Caco-2 (cell line): ENCODE measurements at regions not wholly inside any gene's neighbourhood (a gene's known extent, or its start where the extent isn't known, plus 50 kb on each side); places are given as distances from the start of the nearest gene placed in this dataset.

Experiments used
- BruUV-seq: library from RNA; stranded (reverse); fragments of 400-500 nt; replicated peaks from 2 replicates; lab custom pipeline; 2021; lab: Mats Ljungman, UMichigan
- CTCF ChIA-PET: fragments of 300-600 bp; sonication (Branson Sonifier 250); formaldehyde crosslinking; loops from one replicate; lab custom pipeline; 2022; ENCODE audit warnings: antibody characterized with exemption; lab: Charles Lee
- POLR2A ChIA-PET: fragments of 300-600 bp; sonication (Branson Sonifier 250); formaldehyde crosslinking; loops from one replicate; lab custom pipeline; 2022; ENCODE audit warnings: antibody characterized with exemption; lab: Charles Lee
- DNase-seq, 2 experiments: peaks; one replicate each; pipeline versions ENCODE4 v3.0.0 to v3.0.0-alpha.2; 2020 to 2022
- H3K27me3 ChIP-seq: replicated peaks from 2 replicates; pipeline ENCODE4 v1.6.0; 2011; ENCODE audit warnings: low read length; ENCODE audit not compliant: control insufficient read depth, insufficient read depth
- H3K36me3 ChIP-seq: 2 replicates; pipeline ENCODE4 v1.5.1; 2011; ENCODE audit warnings: low read length; ENCODE audit not compliant: control insufficient read depth, insufficient read depth
- H3K4me1 ChIP-seq: fragments of 250-450 bp; sonication (Bioruptor Pico); 2 replicates; pipeline ENCODE4 v1.5.1; 2020; ENCODE audit warnings: mild to moderate bottlenecking
- H3K4me3 ChIP-seq: 2 replicates; pipeline ENCODE4 v1.5.1; 2011; ENCODE audit warnings: low read depth, mild to moderate bottlenecking, control low read depth, low read length
- H3K9me3 ChIP-seq: fragments of 250-450 bp; sonication (Bioruptor Pico); 2 replicates; pipeline ENCODE4 v1.5.1; 2020; ENCODE audit warnings: mild to moderate bottlenecking, moderate library complexity
- H3K27ac Mint-ChIP-seq: one replicate; pipeline ENCODE4 v1.8.0; 2022; ENCODE audit warnings: mixed read lengths; ENCODE audit not compliant: unreplicated experiment
- H3K27me3 Mint-ChIP-seq: one replicate; pipeline ENCODE4 v1.8.0; 2022; ENCODE audit warnings: mixed read lengths; ENCODE audit not compliant: insufficient read depth, unreplicated experiment
- H3K36me3 Mint-ChIP-seq: one replicate; pipeline ENCODE4 v1.8.0; 2022; ENCODE audit warnings: mild to moderate bottlenecking, mixed read lengths; ENCODE audit not compliant: insufficient read depth, unreplicated experiment
- H3K4me1 Mint-ChIP-seq: one replicate; pipeline ENCODE4 v1.8.0; 2022; ENCODE audit warnings: low read depth, mixed read lengths; ENCODE audit not compliant: unreplicated experiment
- H3K4me3 Mint-ChIP-seq: one replicate; pipeline ENCODE4 v1.8.0; 2022; ENCODE audit warnings: mild to moderate bottlenecking, moderate library complexity, mixed read lengths; ENCODE audit not compliant: unreplicated experiment
- H3K9me3 Mint-ChIP-seq: one replicate; pipeline ENCODE4 v1.8.0; 2022; ENCODE audit warnings: mixed read lengths; ENCODE audit not compliant: unreplicated experiment
- intact Hi-C: fragments of 100-400 bp; cut with micrococcal nuclease; formaldehyde crosslinking; loops from one replicate; pipeline ENCODE4 v1.10.0; 2022; ENCODE audit not compliant: unreplicated experiment
- TF ChIP-seq, protein P1 (sequence below), 2 experiments: fragments of 200-600 bp in 1 of 2; IDR thresholded peaks; 1 replicate in 1 of 2; 2 replicates in 1 of 2; pipeline versions ENCODE4 v1.5.1 to v1.8.0; 2011 to 2022; ENCODE audit warnings: antibody characterized with exemption in 1 of 2, control low read depth in 1 of 2, inconsistent platforms in 1 of 2, low read depth in 1 of 2, low read length in 1 of 2, mild to moderate bottlenecking in 1 of 2, moderate library complexity in 1 of 2; ENCODE audit not compliant: insufficient read depth in 1 of 2, severe bottlenecking in 1 of 2, unreplicated experiment in 1 of 2

DNA sequence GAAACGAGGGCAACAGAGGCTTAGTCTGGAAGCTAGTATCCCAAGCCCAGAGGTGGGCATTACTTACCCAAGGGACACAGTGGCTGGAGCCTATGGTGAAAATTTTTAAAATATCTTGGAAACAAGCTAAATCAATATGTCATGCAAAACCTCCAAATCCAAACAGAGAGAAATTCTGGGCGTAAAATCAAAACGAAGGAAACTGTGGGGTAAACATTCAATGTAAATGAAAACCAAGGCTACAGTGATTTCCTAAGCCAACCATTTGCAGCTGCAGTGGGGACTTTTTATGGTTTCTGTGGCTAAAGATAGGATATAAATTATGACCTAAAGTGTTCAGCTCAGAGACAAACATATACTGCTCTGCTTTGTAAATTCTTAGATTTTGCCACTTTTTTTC, 507.7 kb upstream of the DIAPH2 start:
- no peak for DNase-seq
- peaks cover 7% of the 10 kb centered on the region for H3K9me3 Mint-ChIP-seq
- no peaks in the 10 kb centered on the region for H3K36me3 Mint-ChIP-seq
- Histone ChIP-seq H3K9me3 (no peaks in the 10 kb centered on the region), H3K27me3 (no peaks in the 10 kb centered on the region), H3K4me1 (no peaks in the 10 kb centered on the region), H3K4me3 (no peak overlapping the region), H3K36me3 (no peaks in the 10 kb centered on the region)
- H3K27me3 Mint-ChIP-seq = no peaks in the 10 kb centered on the region
- intact Hi-C loops = no loop called here
- ChIA-PET CTCF (no interaction called here), POLR2A (no interaction called here)
- TF ChIP-seq, protein P1, sequence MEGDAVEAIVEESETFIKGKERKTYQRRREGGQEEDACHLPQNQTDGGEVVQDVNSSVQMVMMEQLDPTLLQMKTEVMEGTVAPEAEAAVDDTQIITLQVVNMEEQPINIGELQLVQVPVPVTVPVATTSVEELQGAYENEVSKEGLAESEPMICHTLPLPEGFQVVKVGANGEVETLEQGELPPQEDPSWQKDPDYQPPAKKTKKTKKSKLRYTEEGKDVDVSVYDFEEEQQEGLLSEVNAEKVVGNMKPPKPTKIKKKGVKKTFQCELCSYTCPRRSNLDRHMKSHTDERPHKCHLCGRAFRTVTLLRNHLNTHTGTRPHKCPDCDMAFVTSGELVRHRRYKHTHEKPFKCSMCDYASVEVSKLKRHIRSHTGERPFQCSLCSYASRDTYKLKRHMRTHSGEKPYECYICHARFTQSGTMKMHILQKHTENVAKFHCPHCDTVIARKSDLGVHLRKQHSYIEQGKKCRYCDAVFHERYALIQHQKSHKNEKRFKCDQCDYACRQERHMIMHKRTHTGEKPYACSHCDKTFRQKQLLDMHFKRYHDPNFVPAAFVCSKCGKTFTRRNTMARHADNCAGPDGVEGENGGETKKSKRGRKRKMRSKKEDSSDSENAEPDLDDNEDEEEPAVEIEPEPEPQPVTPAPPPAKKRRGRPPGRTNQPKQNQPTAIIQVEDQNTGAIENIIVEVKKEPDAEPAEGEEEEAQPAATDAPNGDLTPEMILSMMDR (IDR thresholded peaks at IDR 0.05; ENCODE audit: insufficient read depth in 1 of 2, low read depth in 1 of 2, low read length in 1 of 2, severe bottlenecking in 1 of 2, unreplicated experiment in 1 of 2) = no peak
- H3K4me3 Mint-ChIP-seq = no peak overlapping the region
- no peaks in the 10 kb centered on the region for H3K4me1 Mint-ChIP-seq
- no TSS peak for BruUV-seq
- no peak overlapping the region for H3K27ac Mint-ChIP-seq

GRCh38 chrX:96181605-96182004, 503.0 kb upstream of the DIAPH2 start:
- no peak for DNase-seq
- no peaks in the 10 kb centered on the region for H3K4me1 Mint-ChIP-seq
- H3K4me3 Mint-ChIP-seq = no peak overlapping the region
- TF ChIP-seq, protein P1 (IDR thresholded peaks at IDR 0.05; ENCODE audit: insufficient read depth in 1 of 2, low read depth in 1 of 2, low read length in 1 of 2, severe bottlenecking in 1 of 2, unreplicated experiment in 1 of 2) = no peak
- Histone ChIP-seq H3K4me3 (no peak overlapping the region), H3K27me3 (no peaks in the 10 kb centered on the region), H3K9me3 (no peaks in the 10 kb centered on the region), H3K4me1 (no peaks in the 10 kb centered on the region), H3K36me3 (no peaks in the 10 kb centered on the region)
- no peaks in the 10 kb centered on the region for H3K36me3 Mint-ChIP-seq
- H3K27ac Mint-ChIP-seq = no peak overlapping the region
- ChIA-PET POLR2A (no interaction called here), CTCF (no interaction called here)
- BruUV-seq = no TSS peak
- H3K27me3 Mint-ChIP-seq = no peaks in the 10 kb centered on the region
- peaks cover 7% of the 10 kb centered on the region for H3K9me3 Mint-ChIP-seq
- intact Hi-C loops = loop anchor here (1.0 to 5.0 kb wide), 3 partner anchors 416 to 834 kb away; no protein-coding TSS in a partner anchor

GRCh38 chrX:96182366-96182765, 502.3 kb upstream of the DIAPH2 start:
- DNase-seq = peak; percentile 36 to 55
- no peaks in the 10 kb centered on the region for H3K9me3 ChIP-seq
- intact Hi-C loops = loop anchor here (1.0 to 5.0 kb wide), 3 partner anchors 417 to 835 kb away; no protein-coding TSS in a partner anchor
- ChIA-PET POLR2A (no interaction called here), CTCF (interaction anchor here (0.6 to 1.0 kb wide), 2 partner anchors 281 to 676 kb away, joined by 3 read pairs; no protein-coding TSS in a partner anchor)
- H3K4me3 Mint-ChIP-seq = no peak overlapping the region
- BruUV-seq = no TSS peak
- no peaks in the 10 kb centered on the region for H3K4me1 ChIP-seq
- no peak overlapping the region for H3K4me3 ChIP-seq
- no peak overlapping the region for H3K27ac Mint-ChIP-seq
- H3K27me3 ChIP-seq = no peaks in the 10 kb centered on the region
- no peaks in the 10 kb centered on the region for H3K36me3 ChIP-seq
- no peaks in the 10 kb centered on the region for H3K27me3 Mint-ChIP-seq
- H3K36me3 Mint-ChIP-seq = no peaks in the 10 kb centered on the region
- TF ChIP-seq, protein P1 (IDR thresholded peaks at IDR 0.05; ENCODE audit: insufficient read depth in 1 of 2, low read depth in 1 of 2, low read length in 1 of 2, severe bottlenecking in 1 of 2, unreplicated experiment in 1 of 2) = peak; percentile 27 to 58
- H3K4me1 Mint-ChIP-seq = no peaks in the 10 kb centered on the region
- peaks cover 7% of the 10 kb centered on the region for H3K9me3 Mint-ChIP-seq
